NB4 (cell line): ENCODE measurements at regions not wholly inside any gene's neighbourhood (a gene's known extent, or its start where the extent isn't known, plus 50 kb on each side); places are given as distances from the start of the nearest gene placed in this dataset.
"Not testable (repeated sequence)": the region's sequence is repeated elsewhere in the genome, so short reads cannot be mapped to it uniquely, and the experiment has no call there.

Source experiments
- DNase-seq: peaks from one replicate; pipeline ENCODE4 v3.0.0; 2010; ENCODE audit warnings: low read depth
- H3K4me3 ChIP-seq: one replicate; pipeline ENCODE4 v1.5.1; 2011; ENCODE audit warnings: mild to moderate bottlenecking, low read depth, low read length, moderate library complexity
- CTCF ChIP-seq: IDR thresholded peaks from one replicate; pipeline ENCODE4 v1.5.1; 2012; ENCODE audit warnings: low read depth, low read length
- MYC ChIP-seq: IDR thresholded peaks from 2 replicates; pipeline ENCODE4 v1.6.1; 2011; ENCODE audit warnings: low read depth, low read length
- POLR2A ChIP-seq: IDR thresholded peaks from 2 replicates; pipeline ENCODE4 v1.6.1; 2011; ENCODE audit warnings: mild to moderate bottlenecking; ENCODE audit not compliant: insufficient read length; ENCODE audit errors: extremely low read depth
- TF ChIP-seq, protein P1 (sequence below): IDR thresholded peaks from 2 replicates; pipeline ENCODE4 v1.6.1; 2011; ENCODE audit warnings: low read depth, low read length

DNA sequence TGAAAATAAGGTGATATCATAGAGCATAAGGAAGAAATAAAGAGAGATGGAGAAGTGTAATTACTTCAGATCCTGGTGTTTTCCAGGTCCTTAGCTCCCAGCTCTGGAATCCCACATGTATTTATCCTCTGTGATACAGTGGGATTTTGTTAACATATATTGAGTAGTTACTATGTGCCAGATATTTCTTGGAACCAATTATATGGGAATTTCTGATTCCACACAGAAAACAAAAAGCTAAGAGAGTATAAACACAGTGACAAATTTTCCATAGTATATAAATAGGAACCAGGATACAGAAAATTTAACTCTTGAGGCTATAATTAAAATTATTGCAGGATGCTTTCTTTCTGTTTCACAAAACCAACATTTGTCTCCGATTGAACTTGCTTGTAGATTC, 1067.5 kb downstream of the PCDH7 start:
- no peak for TF ChIP-seq CTCF
- TF ChIP-seq MYC, result no peak
- TF ChIP-seq, protein P1, sequence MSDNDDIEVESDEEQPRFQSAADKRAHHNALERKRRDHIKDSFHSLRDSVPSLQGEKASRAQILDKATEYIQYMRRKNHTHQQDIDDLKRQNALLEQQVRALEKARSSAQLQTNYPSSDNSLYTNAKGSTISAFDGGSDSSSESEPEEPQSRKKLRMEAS, result no peak
- no peak for TF ChIP-seq POLR2A
- H3K4me3 ChIP-seq, result no peak overlapping the region
- no peak for DNase-seq

DNA sequence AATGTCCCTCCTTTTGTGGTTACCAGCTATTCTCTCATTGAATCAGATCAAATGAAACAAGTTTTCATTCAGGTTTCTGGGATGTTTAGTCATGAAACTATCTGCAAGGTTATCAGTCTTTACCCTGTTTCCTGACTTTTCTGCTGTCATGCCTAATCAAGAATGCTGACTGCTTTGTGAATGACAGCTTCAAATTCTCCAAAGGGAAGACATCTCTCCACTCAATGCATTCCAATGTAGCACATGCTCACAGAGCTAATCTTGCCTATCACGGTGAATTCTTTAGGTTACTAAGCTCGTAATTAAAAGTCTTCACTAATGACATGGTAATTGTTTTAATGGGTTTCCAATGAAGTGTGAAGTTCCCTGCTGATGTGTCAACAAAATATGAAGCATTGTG, 1068.5 kb downstream of the PCDH7 start:
- TF ChIP-seq MYC, result no peak
- TF ChIP-seq, protein P1, result no peak
- no peak for TF ChIP-seq POLR2A
- no peak for TF ChIP-seq CTCF
- no peak for DNase-seq

GRCh38 chr4:31791666-31792065, 1071.5 kb downstream of the PCDH7 start:
- H3K4me3 ChIP-seq, result no peak overlapping the region
- TF ChIP-seq CTCF (no peak), MYC (no peak), POLR2A (no peak)
- TF ChIP-seq, protein P1, result no peak

More for the DNA sequence above, 1068.5 kb downstream of the PCDH7 start:
- no peak overlapping the region for H3K4me3 ChIP-seq

GRCh38 chr4:31793907-31794306, 1073.7 kb downstream of the PCDH7 start:
- TF ChIP-seq CTCF, result peak; percentile 43
- no peak for TF ChIP-seq POLR2A
- TF ChIP-seq MYC, result no peak
- TF ChIP-seq, protein P1, result no peak
- DNase-seq, result no peak
- no peak overlapping the region for H3K4me3 ChIP-seq

More at GRCh38 chr4:31791666-31792065, 1071.5 kb downstream of the PCDH7 start:
- no peak for DNase-seq

DNA sequence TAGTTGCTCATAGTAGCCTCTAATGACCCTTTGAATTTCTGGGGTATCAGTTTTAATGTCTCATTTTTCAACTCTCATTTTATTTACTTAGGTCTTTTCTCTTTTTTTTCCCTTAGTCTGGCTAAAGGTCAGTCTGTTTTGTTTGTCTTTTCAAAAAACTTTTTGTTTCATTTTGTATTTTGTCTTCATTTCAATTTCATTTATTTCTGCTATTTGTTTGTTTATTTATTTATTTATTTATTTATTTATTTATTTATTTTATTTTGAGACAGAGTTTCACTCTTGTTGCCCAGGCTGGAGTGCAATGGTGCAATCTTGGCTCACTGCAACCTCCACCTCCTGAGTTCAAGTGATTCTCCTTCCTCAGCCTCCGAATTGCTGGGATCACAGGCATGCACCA, 1076.9 kb downstream of the PCDH7 start:
- not testable (repeated sequence) for H3K4me3 ChIP-seq, DNase-seq

DNA sequence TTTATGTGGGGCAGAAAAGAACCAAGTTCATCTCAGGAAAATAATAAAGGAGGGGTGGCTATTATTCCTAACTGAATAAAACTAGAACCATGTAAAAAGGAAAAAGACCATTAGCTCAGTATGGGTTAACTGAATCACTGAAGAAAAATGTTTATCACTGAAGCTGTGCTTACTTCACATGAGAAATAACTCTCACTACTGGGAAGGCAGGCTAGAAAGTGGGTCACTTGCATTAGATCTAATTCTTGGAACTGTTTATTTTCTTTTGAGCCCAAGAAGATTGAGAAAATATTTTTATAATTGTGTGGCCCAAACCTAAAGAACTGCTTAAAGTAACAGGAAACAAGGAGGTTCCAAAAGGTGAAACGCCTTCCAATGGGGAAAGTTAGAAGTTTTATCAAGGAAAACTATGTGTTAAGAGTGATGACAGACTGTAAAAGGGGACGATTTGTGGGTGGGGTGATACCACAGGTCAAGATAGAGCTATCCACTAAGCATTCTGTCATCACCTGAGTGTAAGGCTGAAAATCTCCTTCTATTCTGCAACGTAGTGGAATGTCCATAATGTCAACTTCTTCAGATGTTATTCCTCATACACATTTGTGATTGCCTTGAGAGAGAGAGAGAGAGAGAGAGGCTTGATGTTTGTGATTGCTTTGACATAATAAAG, 1083.5 kb downstream of the PCDH7 start:
- TF ChIP-seq CTCF (no peak), POLR2A (no peak), MYC (no peak)
- TF ChIP-seq, protein P1, result no peak
- DNase-seq, result no peak
- H3K4me3 ChIP-seq, result no peak overlapping the region
